HG03175 (cell line): ENCODE measurements at regions not wholly inside any gene's neighbourhood (a gene's known extent, or its start where the extent isn't known, plus 50 kb on each side); places are given as distances from the start of the nearest gene placed in this dataset.

Source experiments
- ATAC-seq: cut with Tn5 transposase; IDR thresholded peaks from one replicate; pipeline ENCODE4 v1.9.1; 2021; ENCODE audit warnings: mild to moderate bottlenecking, moderate library complexity; ENCODE audit not compliant: unreplicated experiment

DNA sequence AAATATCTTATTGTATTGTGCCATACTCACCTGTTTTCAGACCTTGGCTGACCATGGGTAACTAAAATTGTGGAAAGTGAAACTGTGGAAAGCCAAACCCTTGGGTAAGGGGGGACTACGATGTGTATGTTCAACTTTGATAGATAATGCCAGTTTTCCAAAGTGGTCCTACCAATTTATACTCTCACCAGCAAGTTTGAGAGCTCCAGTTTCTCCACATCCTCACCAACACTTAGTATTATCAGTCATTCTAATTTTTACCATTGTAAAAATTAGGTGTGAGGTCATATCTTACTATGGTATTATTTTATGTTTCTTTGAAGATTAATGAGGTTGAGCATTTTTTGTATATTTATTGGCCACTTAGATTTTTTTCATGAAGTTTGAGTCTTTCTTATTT, 346.9 kb upstream of the PODXL start:
- ATAC-seq, result no peak

GRCh38 chr7:131900785-131901287, 344.4 kb upstream of the PODXL start:
- ATAC-seq, result no peak

DNA sequence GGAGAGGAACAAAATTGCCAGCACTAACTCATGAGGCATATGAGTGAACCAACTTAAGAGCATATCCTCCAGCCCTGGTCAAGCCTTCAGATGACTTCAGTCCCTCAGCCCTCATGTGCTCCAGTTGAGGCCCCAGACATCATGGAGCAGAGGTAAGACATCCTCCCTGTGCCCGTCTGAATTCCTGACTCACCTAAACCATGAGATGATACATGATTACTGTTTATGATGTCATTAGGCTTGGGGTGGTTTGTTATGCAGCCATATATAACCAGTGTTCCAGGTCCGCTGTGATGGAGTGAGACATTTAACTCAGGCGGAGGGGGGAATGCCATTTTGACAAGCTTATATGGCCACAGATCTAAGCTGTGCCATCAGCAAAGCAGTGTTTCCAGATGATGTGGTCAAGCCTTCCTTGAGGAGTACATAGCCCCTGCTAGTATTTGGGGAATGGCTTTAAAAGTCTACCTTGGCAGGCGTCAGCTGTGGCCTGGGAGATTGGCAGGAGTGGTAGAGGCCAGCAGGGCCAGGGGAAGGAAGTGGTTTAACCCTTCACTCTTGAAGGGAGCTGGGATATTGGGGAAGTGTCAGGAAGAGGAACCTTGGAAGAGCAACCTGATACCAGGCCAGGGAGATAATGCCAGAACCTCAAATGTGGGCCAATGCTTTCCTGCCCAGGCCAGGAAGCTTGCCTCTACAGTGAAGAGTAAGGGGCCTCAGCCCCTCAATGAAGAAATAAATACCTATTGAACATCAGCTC, 343.0 kb upstream of the PODXL start:
- ATAC-seq, result no peak

- ATAC-seq, result no peak
Observed at GRCh38 chr7:131898418-131898817, 342.0 kb upstream of the PODXL start.

DNA sequence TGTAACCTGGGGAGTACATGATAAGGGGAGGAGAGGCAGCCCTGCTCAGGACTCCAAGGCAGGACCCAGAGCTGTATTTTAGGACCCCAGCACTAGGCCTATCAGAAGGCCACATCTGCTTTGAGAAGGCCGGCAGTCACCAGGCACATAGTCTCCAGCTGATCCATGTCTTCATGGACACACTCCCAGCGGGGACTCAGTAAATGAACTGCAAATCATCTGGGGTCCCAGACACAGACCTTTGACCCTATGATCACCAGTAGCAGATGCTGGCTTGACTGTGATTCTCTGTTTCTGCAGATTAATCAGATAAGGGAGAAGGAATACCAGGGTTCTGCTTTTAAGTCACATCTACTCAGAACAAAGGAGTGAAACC, 341.4 kb upstream of the PODXL start:
- ATAC-seq, result no peak

DNA sequence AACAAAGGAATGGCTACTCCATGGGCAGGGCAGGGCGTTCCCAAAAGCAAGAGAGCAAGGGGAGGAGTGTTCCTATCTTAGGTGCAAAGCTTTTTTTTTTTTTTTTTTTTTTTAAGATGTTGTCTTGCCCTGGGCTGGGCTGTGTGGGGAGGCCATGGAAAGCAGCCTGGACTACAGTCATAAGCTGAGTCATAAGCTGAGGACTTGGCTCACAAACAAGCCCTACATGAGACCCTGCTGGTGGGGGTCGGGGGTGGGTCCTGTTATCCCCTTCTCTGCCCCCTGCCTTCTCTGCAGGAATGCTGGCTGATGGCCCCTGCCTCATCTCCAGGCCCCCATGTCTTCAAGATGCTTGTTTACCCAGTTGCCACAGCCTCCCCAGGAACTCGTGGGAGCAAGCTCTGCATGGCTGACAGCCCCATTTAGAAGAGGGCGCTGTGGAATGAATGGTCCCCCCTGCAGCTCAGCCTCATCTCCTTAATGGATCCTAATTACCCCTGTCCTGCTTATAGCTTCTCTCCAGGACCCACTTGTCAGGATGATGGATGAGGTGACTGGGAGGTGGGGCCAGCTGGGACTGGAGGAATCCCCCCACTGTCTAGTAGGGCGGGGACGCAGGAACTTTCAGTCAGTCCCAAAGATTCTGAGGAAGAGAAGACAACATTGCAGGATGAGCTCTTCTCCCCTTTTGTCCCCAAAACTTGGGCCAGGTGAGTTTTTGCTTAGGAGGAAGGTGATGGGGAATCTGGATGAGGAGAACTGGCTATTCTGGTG, 340.8 kb upstream of the PODXL start:
- no peak for ATAC-seq

- no peak for ATAC-seq
Observed at GRCh38 chr7:131896165-131896863, 339.9 kb upstream of the PODXL start.

DNA sequence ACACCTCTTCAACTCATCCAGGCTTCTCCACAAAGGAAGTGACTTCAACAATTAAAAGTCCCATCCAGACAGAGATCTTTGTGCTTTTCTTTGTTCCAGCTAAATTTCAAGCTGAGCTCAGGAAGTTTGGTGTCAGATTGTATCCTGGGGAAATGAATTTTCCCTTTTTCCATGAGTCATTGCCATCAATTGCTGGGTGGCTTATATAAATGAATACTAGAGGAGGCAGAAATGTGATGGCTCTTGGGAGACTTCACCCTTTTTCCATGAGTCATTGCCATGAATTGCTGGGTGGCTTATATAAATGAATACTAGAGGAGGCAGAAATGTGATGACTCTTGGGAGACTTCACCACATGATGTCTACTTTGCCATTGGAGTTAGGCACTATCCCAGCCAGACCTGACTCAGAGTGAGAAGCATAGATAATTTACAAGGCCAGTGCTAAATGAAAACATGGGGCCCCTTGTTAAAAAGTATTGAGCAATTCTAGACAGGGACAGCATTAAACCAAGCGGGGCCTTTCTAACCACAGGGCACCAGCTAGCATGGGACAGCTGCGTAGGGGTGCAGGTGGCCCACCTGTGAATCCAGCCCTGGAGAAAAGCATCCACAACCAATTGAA, 339.2 kb upstream of the PODXL start:
- no peak for ATAC-seq

- no peak for ATAC-seq
Observed at GRCh38 chr7:131893631-131894340, 337.4 kb upstream of the PODXL start.

DNA sequence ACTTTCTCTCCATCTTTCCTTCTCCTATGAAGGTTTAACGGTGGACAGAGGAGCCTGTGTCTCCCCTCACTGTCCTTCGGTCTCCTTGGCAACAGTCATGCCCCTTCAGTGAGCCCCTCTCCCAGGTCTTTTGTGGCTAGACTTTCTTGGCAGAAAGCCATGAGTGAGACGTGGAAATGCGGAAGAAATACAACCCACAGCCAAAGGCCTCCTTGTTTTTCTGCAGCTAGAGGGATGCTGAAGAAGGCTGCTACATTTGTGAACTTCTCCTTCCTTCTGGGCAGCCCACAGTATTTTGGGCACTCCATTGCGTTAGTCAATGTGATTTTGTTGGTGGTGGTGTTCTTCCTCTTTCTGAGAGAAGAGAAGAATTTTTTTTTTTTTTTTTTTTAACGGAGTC, 333.7 kb upstream of the PODXL start:
- ATAC-seq, result no peak

DNA sequence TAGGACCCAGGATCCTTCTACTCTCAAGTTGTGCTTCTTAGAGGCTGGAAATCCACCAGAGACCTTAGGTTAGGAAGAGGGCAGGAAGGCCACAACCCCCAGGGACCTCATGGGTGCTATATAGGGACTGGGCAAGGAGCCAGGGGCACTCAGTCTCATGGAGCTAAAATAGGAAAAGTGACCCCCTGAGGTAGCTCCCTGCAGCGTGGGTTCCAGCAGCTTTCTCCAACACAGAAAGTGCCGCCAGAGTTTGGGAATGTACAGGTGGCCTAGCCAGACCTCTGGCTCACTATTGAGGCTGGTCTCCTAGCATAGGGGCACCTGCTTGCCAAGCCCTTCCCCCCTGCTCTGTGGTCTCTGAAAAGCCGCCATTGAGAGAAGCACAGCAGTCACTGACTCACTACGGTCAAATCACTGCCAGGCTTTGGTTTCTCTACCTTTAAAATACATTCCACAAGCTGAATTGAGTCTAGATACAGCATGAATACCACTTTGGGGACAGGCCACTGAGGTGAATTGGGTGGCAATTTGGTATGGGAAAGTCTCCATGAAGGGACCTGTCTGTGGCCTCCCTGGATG, 333.2 kb upstream of the PODXL start:
- no peak for ATAC-seq

DNA sequence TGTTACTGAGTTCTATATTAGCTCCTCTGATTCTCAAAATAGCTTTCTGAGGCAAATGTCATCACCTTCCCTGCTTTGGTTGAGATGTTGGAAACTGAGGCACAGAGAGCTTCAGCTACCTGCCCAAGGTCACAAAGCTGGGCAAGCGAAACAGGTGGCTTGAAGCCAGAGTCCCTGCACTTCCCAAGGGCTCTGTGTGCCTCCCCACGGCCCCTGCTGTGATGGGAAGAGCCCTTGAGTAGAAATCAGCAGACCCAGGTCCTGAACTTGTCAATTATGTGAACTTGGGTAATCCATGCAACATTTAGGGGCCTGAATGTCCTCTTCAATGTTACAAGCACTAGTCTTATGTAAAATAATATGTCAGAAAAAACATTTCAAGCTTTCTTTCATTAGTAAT, 327.3 kb upstream of the PODXL start:
- ATAC-seq, result no peak

DNA sequence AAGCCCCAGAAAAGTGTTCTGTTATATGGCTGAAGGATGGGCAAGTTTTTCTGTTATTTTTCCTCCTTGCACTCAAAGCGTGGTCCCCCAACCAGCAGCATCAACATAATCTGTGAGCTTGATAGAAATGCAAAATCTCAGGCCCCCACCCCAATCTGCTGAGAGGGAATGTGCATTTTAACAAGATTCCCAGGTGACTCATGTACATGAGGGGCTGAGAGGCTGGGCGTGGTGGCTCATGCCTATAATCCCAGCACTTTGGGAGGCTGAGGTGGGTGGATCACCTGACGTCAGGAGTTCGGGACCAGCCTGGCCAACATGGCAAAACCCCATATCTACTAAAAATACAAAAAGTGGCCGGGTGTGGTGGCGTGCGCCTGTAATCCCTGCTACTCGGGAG, 326.8 kb upstream of the PODXL start:
- no peak for ATAC-seq

DNA sequence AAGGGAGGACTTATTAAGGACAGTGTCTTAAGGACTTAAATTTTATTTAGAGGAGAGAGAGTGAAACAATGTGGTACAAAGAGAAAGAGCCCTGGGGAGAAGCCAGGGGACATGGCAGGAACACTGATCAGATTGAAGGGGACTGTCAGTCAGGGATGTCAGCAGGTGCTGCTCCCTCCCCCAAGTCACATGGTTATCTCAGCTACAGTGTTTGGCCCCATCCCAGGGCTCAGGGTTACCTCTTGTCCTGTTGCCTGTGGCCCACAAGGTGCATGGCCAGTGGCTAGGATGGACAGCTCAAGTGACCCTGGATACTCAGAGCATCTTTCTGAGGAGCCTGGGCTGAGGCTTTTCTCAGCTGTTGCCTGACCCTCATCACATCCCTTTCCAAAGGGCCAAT, 325.9 kb upstream of the PODXL start:
- ATAC-seq, result no peak

DNA sequence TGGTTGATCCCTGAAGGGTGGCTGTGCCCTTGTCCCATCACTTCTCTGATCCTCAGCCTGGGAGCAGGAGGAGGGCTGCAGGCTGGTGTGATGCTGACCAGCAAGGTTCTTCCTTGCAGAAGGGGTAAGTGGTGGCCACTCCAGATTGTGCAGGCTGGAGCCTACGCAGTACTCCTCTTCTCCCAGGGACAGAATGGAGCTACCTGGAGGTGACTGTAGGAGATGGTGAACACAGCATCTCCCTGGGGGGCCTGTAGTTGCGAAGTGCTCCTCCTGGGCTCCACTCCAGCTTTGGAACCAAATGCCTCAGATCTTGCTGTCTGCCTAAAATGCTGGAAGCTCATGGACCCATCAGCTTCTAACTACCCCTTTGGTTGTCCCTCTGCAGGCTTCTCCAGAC, 323.6 kb upstream of the PODXL start:
- no peak for ATAC-seq

DNA sequence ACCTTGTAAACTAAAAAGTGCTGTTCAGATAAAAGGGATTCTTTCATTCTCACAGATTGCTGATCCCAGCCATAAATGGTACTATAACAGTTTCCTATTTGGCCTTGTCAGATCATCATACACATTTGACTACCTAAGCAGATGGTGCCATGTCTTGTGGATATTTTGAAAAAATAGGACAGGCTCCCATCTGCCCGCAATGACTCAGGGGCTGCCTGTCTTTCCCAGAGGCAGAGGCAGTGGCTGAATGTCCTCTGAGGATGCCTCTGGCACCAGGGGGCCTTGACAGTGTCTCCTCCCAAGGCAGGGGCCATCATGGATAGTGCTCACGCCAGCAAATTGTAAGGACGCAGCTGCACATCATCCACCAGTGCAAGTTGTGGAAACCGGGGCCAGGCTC, 323.0 kb upstream of the PODXL start:
- ATAC-seq, result no peak

DNA sequence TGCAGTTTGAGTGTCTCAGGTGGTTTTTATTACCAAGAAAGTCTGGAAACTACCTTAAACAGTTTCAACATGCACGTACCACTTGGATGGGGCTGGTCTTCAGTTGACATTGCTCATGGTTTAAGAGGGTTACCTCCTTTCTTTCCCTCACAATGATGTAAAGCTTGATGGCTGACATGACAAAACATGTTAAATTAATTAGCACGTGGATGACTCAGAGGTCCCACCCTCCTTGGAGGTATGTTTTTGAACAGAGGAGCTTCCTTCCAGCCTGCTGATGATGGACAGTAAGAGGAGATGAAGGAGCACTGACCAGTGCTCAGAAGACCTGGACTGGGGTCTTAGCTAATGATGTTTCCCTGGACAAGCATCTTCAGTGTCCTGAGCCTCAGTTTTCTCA, 322.3 kb upstream of the PODXL start:
- no peak for ATAC-seq

GRCh38 chr7:131873581-131873980, 317.2 kb upstream of the PODXL start:
- no peak for ATAC-seq

DNA sequence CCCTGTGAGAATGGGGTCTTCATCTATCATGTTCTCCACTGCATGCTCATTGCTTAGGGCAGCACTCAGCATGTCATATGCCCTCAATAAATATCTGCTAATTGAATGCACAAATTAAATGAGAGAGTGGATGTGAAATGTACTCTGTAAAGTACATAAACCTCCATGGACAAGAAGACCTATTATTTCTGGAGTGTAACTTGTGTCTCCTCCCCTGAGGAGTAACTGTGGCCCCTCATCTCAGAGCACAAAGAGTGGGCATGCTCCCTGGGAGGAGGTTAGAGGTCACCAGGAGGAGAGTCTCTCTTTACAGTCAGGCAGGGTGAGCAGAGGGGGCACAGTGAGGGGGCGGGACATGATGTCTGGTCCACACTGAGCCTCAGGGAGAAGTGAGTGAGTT, 313.6 kb upstream of the PODXL start:
- ATAC-seq, result no peak

GRCh38 chr7:131869169-131869844, 312.9 kb upstream of the PODXL start:
- ATAC-seq, result no peak
